WTC11 (cell line): ENCODE measurements at regions not wholly inside any gene's neighbourhood (a gene's known extent, or its start where the extent isn't known, plus 50 kb on each side); places are given as distances from the start of the nearest gene placed in this dataset.

Experiments used
- ATAC-seq: fragments of 200-7000 bp; cut with Tn5 transposase; 2 replicates; pipeline ENCODE4 v1.10.0; 2021; ENCODE audit warnings: mild to moderate bottlenecking, moderate library complexity
- CTCF ChIA-PET: fragments of 300-600 bp; sonication (Branson Sonifier 250); formaldehyde crosslinking; loops from one replicate; lab custom pipeline; 2021; ENCODE audit warnings: antibody characterized with exemption; lab: Charles Lee
- POLR2A ChIA-PET: fragments of 350-600 bp; sonication (Branson Sonifier 250); formaldehyde crosslinking; loops from one replicate; lab custom pipeline; 2021; ENCODE audit warnings: antibody characterized with exemption; lab: Charles Lee
- DNase-seq: peaks from one replicate; pipeline ENCODE4 v3.0.0; 2021; ENCODE audit warnings: low spot score
- H3K27ac Mint-ChIP-seq: 2 replicates; pipeline ENCODE4 v1.8.0; 2021; ENCODE audit warnings: mixed read lengths
- H3K27me3 Mint-ChIP-seq: 2 replicates; pipeline ENCODE4 v1.8.0; 2021; ENCODE audit warnings: low read depth, mild to moderate bottlenecking, moderate library complexity, mixed read lengths
- H3K36me3 Mint-ChIP-seq: 2 replicates; pipeline ENCODE4 v1.8.0; 2021; ENCODE audit warnings: mixed read lengths
- H3K4me1 Mint-ChIP-seq: 2 replicates; pipeline ENCODE4 v1.8.0; 2022; ENCODE audit warnings: mixed read lengths
- H3K4me3 Mint-ChIP-seq: 2 replicates; pipeline ENCODE4 v1.8.0; 2021; ENCODE audit warnings: mild to moderate bottlenecking, moderate library complexity, mixed read lengths
- H3K9me3 Mint-ChIP-seq: 2 replicates; pipeline ENCODE4 v1.8.0; 2021; ENCODE audit warnings: mixed read lengths
- ATF1 ChIP-seq: sonication (generic); formaldehyde crosslinking; IDR thresholded peaks from 2 replicates; pipeline ENCODE4 v1.8.1; 2023; ENCODE audit warnings: mild to moderate bottlenecking, moderate library complexity, missing genetic modification reagents
- CREM ChIP-seq: sonication (generic); formaldehyde crosslinking; IDR thresholded peaks from 2 replicates; pipeline ENCODE4 v1.8.1; 2022; ENCODE audit warnings: mild to moderate bottlenecking, missing genetic modification reagents, moderate library complexity
- ELF4 ChIP-seq: sonication (generic); formaldehyde crosslinking; IDR thresholded peaks from 2 replicates; pipeline ENCODE4 v1.8.1; 2022; ENCODE audit warnings: low read depth, mild to moderate bottlenecking, moderate library complexity, missing genetic modification reagents
- FOXP1 ChIP-seq: sonication (generic); formaldehyde crosslinking; IDR thresholded peaks from 2 replicates; pipeline ENCODE4 v1.8.0; 2022; ENCODE audit warnings: missing genetic modification reagents, mild to moderate bottlenecking, moderate library complexity, borderline replicate concordance
- GTF2I ChIP-seq: fragments of 250-450 bp; sonication (Bioruptor Pico); conservative IDR thresholded peaks from 2 replicates; pipeline ENCODE4 v1.4.0; 2021; ENCODE audit warnings: mild to moderate bottlenecking
- HMGA2 ChIP-seq: fragments of 250-450 bp; sonication (Bioruptor Pico); IDR thresholded peaks from 2 replicates; pipeline ENCODE4 v1.4.0; 2021; ENCODE audit warnings: mild to moderate bottlenecking, moderate library complexity
- JUN ChIP-seq: sonication (generic); formaldehyde crosslinking; IDR thresholded peaks from 2 replicates; pipeline ENCODE4 v1.8.0; 2023; ENCODE audit warnings: mild to moderate bottlenecking, missing genetic modification reagents
- KAT7 ChIP-seq: sonication (generic); formaldehyde crosslinking; IDR thresholded peaks from 2 replicates; pipeline ENCODE4 v1.8.1; 2023; ENCODE audit warnings: missing genetic modification reagents, mild to moderate bottlenecking, borderline replicate concordance
- NR2C2 ChIP-seq: sonication (generic); formaldehyde crosslinking; IDR thresholded peaks from 2 replicates; pipeline ENCODE4 v1.8.0; 2022; ENCODE audit warnings: mild to moderate bottlenecking, missing genetic modification reagents
- OVOL2 ChIP-seq: fragments of 250-450 bp; sonication (Bioruptor Pico); IDR thresholded peaks from 2 replicates; pipeline ENCODE4 v1.9.0; 2021; ENCODE audit warnings: mild to moderate bottlenecking, borderline replicate concordance
- PREB ChIP-seq: sonication (generic); formaldehyde crosslinking; IDR thresholded peaks from 2 replicates; pipeline ENCODE4 v1.8.1; 2022; ENCODE audit warnings: mild to moderate bottlenecking, missing genetic modification reagents, moderate library complexity, borderline replicate concordance
- PRRX2 ChIP-seq: fragments of 250-450 bp; sonication (Bioruptor Pico); IDR thresholded peaks from 2 replicates; pipeline ENCODE4 v1.8.0; 2021; ENCODE audit warnings: mild to moderate bottlenecking
- SP1 ChIP-seq: sonication (generic); formaldehyde crosslinking; conservative IDR thresholded peaks from 2 replicates; pipeline ENCODE4 v1.8.1; 2022; ENCODE audit warnings: missing genetic modification reagents
- TEAD4 ChIP-seq: sonication (generic); formaldehyde crosslinking; IDR thresholded peaks from 2 replicates; pipeline ENCODE4 v1.8.0; 2022; ENCODE audit warnings: mild to moderate bottlenecking, missing genetic modification reagents
- USF2 ChIP-seq: sonication (generic); formaldehyde crosslinking; IDR thresholded peaks from 2 replicates; pipeline ENCODE4 v1.8.1; 2023; ENCODE audit warnings: mild to moderate bottlenecking, missing genetic modification reagents, moderate library complexity
- ZBTB21 ChIP-seq: sonication (generic); formaldehyde crosslinking; IDR thresholded peaks from 2 replicates; pipeline ENCODE4 v1.8.1; 2023; ENCODE audit warnings: mild to moderate bottlenecking, missing genetic modification reagents, borderline replicate concordance
- ZNF219 ChIP-seq: sonication (generic); formaldehyde crosslinking; IDR thresholded peaks from 2 replicates; pipeline ENCODE4 v1.8.0; 2023; ENCODE audit warnings: missing genetic modification reagents, mild to moderate bottlenecking, borderline replicate concordance
- ZNF232 ChIP-seq: sonication (generic); formaldehyde crosslinking; IDR thresholded peaks from 2 replicates; pipeline ENCODE4 v1.8.0; 2022; ENCODE audit warnings: mild to moderate bottlenecking, missing genetic modification reagents
- ZNF416 ChIP-seq: fragments of 250-450 bp; sonication (Bioruptor Pico); IDR thresholded peaks from 2 replicates; pipeline ENCODE4 v1.9.0; 2021; ENCODE audit warnings: mild to moderate bottlenecking, inconsistent platforms
- ZNF423 ChIP-seq: fragments of 250-450 bp; sonication (Bioruptor Pico); IDR thresholded peaks from 2 replicates; pipeline ENCODE4 v2.1.2; 2022; ENCODE audit warnings: mild to moderate bottlenecking, moderate library complexity
- ZNF671 ChIP-seq: fragments of 250-450 bp; sonication (Bioruptor Pico); IDR thresholded peaks from 2 replicates; pipeline ENCODE4 v1.8.0; 2021; ENCODE audit warnings: mild to moderate bottlenecking
- TF ChIP-seq, protein P1 (sequence below): sonication (generic); formaldehyde crosslinking; IDR thresholded peaks from 2 replicates; pipeline ENCODE4 v1.8.0; 2023; ENCODE audit warnings: missing genetic modification reagents, mild to moderate bottlenecking, borderline replicate concordance
- TF ChIP-seq, protein P2 (sequence below): sonication (generic); formaldehyde crosslinking; IDR thresholded peaks from 2 replicates; pipeline ENCODE4 v1.8.1; 2022; ENCODE audit warnings: missing genetic modification reagents, borderline replicate concordance
- TF ChIP-seq, protein P3 (sequence below): sonication (generic); formaldehyde crosslinking; IDR thresholded peaks from 2 replicates; pipeline ENCODE4 v1.8.0; 2023; ENCODE audit warnings: missing genetic modification reagents

DNA sequence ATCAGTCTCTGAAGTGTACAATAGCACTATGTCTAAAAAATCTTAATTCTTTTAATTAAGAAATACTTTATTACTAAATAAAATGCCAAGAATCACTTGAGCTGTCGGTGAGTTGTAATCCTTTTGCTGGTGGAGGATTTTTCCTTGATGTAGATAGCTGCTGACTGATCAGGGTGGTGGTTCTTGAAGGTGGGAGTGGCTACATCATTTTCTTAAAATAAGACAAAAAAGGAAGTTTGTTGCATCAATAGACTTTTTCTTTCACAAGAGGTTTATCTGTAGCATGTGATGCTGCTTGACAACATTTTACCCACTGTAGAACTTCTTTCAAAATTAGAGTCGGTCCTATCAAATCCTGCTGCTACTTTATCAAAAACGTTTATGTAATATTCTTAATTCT is 68.8 kb upstream of the ZC4H2 start (continued):
- TF ChIP-seq, protein P1, sequence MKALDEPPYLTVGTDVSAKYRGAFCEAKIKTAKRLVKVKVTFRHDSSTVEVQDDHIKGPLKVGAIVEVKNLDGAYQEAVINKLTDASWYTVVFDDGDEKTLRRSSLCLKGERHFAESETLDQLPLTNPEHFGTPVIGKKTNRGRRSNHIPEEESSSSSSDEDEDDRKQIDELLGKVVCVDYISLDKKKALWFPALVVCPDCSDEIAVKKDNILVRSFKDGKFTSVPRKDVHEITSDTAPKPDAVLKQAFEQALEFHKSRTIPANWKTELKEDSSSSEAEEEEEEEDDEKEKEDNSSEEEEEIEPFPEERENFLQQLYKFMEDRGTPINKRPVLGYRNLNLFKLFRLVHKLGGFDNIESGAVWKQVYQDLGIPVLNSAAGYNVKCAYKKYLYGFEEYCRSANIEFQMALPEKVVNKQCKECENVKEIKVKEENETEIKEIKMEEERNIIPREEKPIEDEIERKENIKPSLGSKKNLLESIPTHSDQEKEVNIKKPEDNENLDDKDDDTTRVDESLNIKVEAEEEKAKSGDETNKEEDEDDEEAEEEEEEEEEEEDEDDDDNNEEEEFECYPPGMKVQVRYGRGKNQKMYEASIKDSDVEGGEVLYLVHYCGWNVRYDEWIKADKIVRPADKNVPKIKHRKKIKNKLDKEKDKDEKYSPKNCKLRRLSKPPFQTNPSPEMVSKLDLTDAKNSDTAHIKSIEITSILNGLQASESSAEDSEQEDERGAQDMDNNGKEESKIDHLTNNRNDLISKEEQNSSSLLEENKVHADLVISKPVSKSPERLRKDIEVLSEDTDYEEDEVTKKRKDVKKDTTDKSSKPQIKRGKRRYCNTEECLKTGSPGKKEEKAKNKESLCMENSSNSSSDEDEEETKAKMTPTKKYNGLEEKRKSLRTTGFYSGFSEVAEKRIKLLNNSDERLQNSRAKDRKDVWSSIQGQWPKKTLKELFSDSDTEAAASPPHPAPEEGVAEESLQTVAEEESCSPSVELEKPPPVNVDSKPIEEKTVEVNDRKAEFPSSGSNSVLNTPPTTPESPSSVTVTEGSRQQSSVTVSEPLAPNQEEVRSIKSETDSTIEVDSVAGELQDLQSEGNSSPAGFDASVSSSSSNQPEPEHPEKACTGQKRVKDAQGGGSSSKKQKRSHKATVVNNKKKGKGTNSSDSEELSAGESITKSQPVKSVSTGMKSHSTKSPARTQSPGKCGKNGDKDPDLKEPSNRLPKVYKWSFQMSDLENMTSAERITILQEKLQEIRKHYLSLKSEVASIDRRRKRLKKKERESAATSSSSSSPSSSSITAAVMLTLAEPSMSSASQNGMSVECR (CRISPR knock-in tag): no peak

DNA sequence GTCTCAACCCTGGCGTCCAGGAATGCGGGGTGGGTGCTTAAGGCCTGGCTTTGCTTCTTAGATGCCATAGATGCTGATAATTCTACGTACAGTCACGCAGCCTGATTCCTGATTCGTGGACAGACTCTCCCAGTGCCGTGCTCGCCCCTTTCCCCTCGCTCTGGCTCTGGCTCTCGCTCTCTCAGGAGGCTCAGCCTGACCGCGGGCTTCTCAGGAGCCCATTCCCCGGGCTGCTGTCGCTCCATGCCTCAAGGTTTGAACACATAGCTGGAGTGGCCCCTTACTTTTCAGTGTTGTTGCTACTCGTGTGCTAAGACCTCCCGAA is 59.2 kb upstream of the ZC4H2 start:
- no peaks in the 10 kb centered on the region for H3K27me3 Mint-ChIP-seq
- DNase-seq (peak; percentile 20), ATAC-seq (peak; percentile 52)
- H3K4me1 Mint-ChIP-seq: peaks cover 6% of the 10 kb centered on the region
- ChIA-PET POLR2A (interaction anchor here (1.4 to 2.6 kb wide), 3 partner anchors 60 to 264 kb away, joined by 7 to 12 read pairs (median 7); partner anchors contain the start of gene ZC4H2), CTCF (interaction anchor here (1.3 to 2.6 kb wide), 5 partner anchors 59 to 416 kb away, joined by 3 to 19 read pairs (median 7); partner anchors contain the start of gene ZC4H2)
- H3K27ac Mint-ChIP-seq: peak overlapping the region; percentile 54; the same call in 1 of the 2 replicates
- H3K9me3 Mint-ChIP-seq: no peaks in the 10 kb centered on the region
- no peaks in the 10 kb centered on the region for H3K36me3 Mint-ChIP-seq
- peak overlapping the region; percentile 86 for H3K4me3 Mint-ChIP-seq
- TF ChIP-seq PRRX2 (no peak), ZNF219 (no peak), ZNF671 (CRISPR knock-in tag) (no peak), KAT7 (CRISPR knock-in tag) (no peak), ZNF416 (CRISPR knock-in tag) (no peak), ELF4 (CRISPR knock-in tag) (no peak), ZNF232 (no peak), ZNF423 (no peak)
- TF ChIP-seq, protein P2, sequence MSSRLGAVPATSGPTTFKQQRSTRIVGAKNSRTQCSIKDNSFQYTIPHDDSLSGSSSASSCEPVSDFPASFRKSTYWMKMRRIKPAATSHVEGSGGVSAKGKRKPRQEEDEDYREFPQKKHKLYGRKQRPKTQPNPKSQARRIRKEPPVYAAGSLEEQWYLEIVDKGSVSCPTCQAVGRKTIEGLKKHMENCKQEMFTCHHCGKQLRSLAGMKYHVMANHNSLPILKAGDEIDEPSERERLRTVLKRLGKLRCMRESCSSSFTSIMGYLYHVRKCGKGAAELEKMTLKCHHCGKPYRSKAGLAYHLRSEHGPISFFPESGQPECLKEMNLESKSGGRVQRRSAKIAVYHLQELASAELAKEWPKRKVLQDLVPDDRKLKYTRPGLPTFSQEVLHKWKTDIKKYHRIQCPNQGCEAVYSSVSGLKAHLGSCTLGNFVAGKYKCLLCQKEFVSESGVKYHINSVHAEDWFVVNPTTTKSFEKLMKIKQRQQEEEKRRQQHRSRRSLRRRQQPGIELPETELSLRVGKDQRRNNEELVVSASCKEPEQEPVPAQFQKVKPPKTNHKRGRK: no peak

DNA sequence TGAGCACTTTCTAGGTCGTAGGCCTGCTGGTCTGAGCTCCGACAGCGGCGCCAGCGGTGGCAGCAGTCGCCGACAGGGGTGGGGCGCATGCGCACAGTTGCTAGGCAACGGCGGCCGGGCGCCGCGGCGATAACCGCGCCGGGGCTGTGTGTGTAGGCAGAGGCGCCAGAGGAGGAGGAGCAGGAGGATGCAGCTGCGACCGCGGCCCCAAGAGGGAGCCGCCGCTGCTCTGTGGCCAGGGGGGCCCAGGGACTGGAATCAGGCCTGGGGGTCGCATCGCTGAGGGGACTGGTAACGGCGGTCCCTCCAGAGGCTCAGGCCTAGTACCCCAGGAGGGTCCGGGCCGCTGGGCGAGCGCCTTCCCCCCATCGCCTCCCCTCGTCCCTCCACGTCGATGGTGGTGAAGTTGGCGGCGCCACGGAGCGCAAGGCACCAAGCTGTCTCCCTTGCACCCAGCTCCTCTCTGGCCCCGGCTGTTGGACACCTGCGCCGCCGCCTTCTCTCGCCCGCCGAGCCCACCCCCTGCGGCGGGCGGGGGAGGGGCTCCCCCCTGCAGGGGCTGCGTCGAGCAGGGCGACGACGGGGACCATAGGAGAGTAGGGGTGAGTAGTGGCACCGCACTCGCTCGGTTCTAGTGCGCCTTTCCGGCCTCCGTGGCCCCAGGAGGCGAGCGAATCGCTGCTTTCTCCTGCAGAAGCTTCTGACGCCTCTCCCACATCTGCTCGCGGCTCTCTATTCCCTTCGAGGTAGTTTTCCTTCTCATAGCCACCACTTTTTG is 58.6 kb upstream of the ZC4H2 start, which contains the start of gene ZC3H12B:
TSS of gene ZC3H12B (plus strand) at position 159 of the 778 bp plus-strand sequence.
- CTCF ChIA-PET: interaction anchor here (0.9 to 2.6 kb wide), 12 partner anchors 16 to 494 kb away, joined by 3 to 19 read pairs (median 5); partner anchors contain the start of gene ZC4H2
- peak within 1 kb of the TSS; percentile 57 for H3K27ac Mint-ChIP-seq
- ATAC-seq: peak; percentile 97
- TF ChIP-seq, protein P3, sequence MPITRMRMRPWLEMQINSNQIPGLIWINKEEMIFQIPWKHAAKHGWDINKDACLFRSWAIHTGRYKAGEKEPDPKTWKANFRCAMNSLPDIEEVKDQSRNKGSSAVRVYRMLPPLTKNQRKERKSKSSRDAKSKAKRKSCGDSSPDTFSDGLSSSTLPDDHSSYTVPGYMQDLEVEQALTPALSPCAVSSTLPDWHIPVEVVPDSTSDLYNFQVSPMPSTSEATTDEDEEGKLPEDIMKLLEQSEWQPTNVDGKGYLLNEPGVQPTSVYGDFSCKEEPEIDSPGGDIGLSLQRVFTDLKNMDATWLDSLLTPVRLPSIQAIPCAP: no peak
- TF ChIP-seq TEAD4 (no peak), PREB (CRISPR knock-in tag) (no peak), OVOL2 (no peak), ZBTB21 (no peak), FOXP1 (CRISPR knock-in tag) (0 out of 2 replicates have a peak, but pooled peaks have one; percentile 37), CREM (CRISPR knock-in tag) (no peak), JUN (CRISPR knock-in tag) (no peak), HMGA2 (CRISPR knock-in tag) (no peak), ATF1 (CRISPR knock-in tag) (no peak), NR2C2 (CRISPR knock-in tag) (no peak), SP1 (CRISPR knock-in tag) (0 out of 2 replicates have a peak, but pooled peaks have one; percentile 29), GTF2I (no peak), USF2 (CRISPR knock-in tag) (no peak)
- TF ChIP-seq, protein P2: no peak

More for the DNA sequence above, 58.6 kb upstream of the ZC4H2 start, which contains the start of gene ZC3H12B:
- Mint-ChIP-seq H3K27me3 (no peaks in the 10 kb centered on the region), H3K4me1 (peaks cover 6% of the 10 kb centered on the region), H3K36me3 (no peaks in the 10 kb centered on the region), H3K9me3 (no peaks in the 10 kb centered on the region), H3K4me3 (peak within 1 kb of the TSS; percentile 86)
- DNase-seq: peak; percentile 85
- POLR2A ChIA-PET: interaction anchor here (0.6 to 2.6 kb wide), 5 partner anchors 16 to 265 kb away, joined by 3 to 12 read pairs (median 7); partner anchors contain the start of gene ZC4H2
